HG02588 (cell line): ENCODE measurements at regions not wholly inside any gene's neighbourhood (a gene's known extent, or its start where the extent isn't known, plus 50 kb on each side); places are given as distances from the start of the nearest gene placed in this dataset.
"Not testable (repeated sequence)": the region's sequence is repeated elsewhere in the genome, so short reads cannot be mapped to it uniquely, and the experiment has no call there.

Experiments
- ATAC-seq: cut with Tn5 transposase; IDR thresholded peaks from one replicate; pipeline ENCODE4 v1.9.1; 2021; ENCODE audit warnings: mild to moderate bottlenecking, moderate library complexity; ENCODE audit not compliant: unreplicated experiment

DNA sequence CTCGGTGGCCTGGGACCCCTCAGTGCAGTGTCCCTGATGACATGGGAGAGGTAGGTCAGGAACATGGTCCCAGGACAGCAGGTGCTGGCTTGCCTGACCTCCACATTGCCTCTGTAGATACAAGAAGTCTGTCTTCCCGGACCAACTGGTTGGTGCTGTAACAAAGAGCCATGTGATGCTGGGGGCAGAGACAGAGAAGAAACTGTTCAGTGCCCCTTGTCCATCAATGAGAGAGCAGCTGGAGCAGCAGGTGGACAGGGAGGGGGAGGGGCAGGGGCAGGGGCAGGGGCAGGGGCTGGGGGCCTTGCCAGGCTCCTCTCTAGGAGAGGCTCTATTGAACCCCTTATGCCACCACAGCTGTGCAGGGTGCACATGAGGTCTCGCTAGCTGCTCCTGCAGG lies 191.8 kb downstream of the KLRB1 start:
- ATAC-seq, result not testable (repeated sequence)

GRCh38 chr12:9413862-9414261 lies 193.9 kb downstream of the KLRB1 start:
- not testable (repeated sequence) for ATAC-seq

DNA sequence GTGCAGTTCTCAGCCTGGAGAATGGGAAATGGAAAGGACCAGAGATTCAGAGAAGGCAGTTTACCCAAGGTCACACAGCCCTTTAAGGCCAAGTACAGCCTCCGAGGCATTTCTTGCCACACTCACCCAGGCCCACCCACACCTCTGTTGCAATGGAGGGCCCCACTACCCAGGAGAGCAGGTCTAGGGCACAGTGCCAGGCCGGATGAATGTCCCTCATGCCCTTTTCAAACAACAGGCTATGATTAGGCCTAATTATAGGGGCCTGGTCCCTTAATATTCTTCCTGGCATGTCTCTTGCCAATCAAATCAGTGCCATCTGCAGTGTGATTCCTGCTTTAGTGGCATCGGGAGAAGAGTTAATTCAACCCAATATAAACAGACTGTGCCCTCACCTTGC lies 195.3 kb downstream of the KLRB1 start:
- ATAC-seq, result not testable (repeated sequence)

GRCh38 chr12:9411616-9412268 lies 196.0 kb downstream of the KLRB1 start:
- not testable (repeated sequence) for ATAC-seq

DNA sequence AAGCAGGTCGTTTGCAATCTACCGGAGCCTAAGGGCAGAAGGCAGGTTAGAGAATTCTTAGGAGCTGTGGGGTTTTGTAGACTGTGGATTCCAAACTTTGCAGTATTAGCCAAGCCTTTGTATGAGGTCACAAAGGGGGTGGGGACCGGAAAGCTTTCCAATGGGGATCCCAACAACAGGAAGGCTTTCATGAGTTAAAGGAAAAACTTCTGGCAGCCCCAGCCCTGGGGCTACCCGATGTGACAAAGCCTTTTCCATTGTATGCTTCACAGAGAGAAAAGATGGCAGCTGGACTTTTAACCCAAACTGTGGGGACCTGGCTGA lies 199.2 kb upstream of the PZP start:
- ATAC-seq, result not testable (repeated sequence)

DNA sequence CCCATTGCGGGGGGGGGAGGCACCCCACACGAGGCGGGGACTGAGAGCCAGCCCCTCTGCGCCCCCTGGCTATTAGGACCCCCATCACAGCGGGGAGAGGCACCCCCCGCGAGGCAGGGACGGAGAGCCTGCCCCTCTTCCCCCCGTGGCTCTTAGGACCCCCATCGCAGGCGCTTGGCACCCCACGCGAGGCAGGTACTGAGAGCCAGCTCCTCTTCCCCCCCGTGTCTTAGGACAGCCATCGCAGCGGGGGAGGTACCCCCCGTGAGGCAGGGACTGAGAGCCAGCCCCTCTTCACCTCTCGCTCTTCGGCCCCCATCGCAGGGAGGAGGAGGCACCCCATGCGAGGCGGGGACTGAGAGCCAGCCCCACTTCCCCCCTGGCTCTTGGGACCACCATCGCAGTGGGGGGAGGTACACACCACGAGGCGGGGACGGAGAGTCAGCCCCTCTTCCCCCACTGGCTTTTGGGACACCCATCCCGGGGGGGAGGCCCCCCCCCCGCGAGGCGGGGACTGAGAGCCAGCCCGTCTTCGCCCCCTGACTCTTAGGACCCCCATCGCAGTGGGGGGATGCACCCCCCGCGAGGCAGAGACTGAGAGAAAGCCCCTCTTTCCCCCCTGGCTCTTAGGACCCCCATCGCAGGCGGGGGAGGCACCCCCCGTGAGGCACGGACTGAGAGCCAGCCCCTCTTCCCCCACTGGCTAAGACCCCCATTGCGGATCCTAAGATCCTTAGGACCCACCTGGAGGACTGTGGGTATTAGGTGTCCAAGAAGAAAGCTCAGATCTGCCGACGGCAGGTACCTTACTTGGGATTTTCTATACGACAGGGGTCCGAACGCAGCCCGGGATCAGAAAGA lies 198.6 kb upstream of the PZP start:
- no peak for ATAC-seq

GRCh38 chr12:9405886-9406563 lies 197.8 kb upstream of the PZP start:
- no peak for ATAC-seq

DNA sequence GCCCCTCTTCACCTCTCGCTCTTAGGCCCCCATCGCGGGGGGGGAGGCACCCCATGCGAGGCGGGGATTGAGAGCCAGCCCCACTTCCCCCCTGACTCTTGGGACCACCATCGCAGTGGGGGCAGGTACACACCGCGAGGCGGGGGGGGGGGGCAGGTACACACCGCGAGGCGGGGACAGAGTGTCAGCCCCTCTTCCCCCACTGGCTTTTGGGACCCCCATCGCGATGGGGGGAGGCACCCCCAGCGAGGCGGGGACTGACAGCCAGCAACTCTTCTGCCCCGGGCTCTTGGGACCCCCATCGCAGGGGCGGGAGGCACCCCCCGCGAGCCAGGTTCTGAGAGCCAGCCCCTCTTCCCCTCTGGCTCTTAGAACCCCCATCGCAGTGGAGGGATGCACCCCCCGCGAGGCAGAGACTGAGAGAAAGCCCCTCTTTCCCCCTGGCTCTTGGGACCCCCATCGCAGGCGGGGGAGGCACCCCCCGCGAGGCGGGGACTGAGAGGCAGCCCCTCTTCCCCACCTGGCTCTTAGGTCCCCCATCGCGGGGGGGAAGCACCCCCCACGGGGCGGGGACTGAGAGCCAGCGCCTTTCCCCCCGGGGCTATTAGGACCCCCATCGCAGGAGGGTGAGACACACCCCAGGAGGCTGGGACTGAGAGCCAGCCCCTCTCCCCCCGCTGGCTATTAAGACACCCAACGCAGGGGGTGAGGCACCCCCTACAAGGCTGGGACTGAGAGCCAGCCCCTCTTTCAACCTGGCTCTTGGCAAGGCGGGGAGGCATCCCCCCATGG lies 196.5 kb upstream of the PZP start:
- ATAC-seq, result no peak

- no peak for ATAC-seq
Measured at GRCh38 chr12:9404031-9404430, 195.8 kb upstream of the PZP start.

GRCh38 chr12:9402432-9403040 lies 194.3 kb upstream of the PZP start:
- not testable (repeated sequence) for ATAC-seq

GRCh38 chr12:9396367-9396766 lies 188.2 kb upstream of the PZP start:
- ATAC-seq, result not testable (repeated sequence)

GRCh38 chr12:9395220-9395619 lies 187.0 kb upstream of the PZP start:
- not testable (repeated sequence) for ATAC-seq

GRCh38 chr12:9392842-9393241 lies 184.6 kb upstream of the PZP start:
- ATAC-seq, result no peak

DNA sequence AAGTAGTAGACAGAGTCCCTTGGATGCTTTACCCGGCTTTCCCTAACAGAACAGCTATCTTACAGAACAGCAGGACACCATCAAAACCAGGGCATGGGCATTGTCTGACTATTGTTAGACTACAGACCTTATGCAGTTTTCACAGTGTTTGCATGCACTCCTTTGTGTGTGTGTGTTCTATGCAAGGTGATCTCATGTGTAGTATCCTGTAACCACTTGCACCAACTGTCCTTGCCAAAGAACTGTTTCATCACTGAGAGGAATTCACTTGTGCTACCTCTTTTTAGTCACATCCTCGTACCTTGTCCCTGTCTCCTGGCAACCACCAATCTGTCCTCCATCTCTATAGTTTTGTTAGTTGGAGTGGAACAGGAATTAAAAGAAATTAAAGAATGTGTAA lies 183.6 kb upstream of the PZP start:
- ATAC-seq, result no peak

GRCh38 chr12:9390761-9391160 lies 182.6 kb upstream of the PZP start:
- no peak for ATAC-seq

DNA sequence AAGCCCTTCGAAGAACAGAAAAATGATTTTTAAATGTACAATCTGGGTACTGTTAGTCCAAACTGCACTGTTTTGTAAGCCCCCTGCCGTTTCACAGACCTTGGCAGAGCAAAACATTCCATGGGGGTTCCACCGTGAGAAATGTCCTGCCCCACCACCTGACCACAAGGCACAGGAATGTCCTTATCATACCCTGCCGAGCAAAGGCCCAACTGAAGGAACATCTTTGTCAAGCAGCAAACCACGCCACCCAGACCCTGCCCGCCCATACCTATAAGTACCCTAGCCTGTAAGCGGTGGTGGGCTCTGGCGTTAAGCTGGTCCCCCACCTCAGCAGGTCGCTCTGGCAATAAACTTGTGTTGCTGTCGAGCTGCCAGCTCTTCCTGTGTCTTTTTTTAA lies 181.6 kb upstream of the PZP start:
- ATAC-seq, result no peak

- no peak for ATAC-seq
Measured at GRCh38 chr12:9388379-9388778, 180.2 kb upstream of the PZP start.

DNA sequence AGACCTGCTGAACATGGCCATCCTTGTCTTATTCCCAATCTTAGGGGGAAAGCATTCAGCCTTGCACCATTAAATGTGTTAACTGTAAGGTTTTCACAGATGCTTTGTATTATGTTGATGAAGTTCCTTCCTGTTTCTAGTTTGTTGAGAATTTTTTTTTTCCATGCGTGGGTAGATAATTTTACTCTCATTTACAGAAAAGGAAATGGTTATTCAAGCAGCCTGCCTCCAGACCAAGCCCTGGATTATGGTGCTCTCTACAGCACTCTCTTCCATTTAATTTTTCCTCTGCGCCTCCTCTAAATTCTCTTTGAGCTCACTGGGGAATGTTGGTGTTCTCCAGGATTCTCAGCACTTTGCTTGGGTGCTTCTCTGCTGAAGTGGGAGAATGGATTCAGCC lies 179.3 kb upstream of the PZP start:
- no peak for ATAC-seq

DNA sequence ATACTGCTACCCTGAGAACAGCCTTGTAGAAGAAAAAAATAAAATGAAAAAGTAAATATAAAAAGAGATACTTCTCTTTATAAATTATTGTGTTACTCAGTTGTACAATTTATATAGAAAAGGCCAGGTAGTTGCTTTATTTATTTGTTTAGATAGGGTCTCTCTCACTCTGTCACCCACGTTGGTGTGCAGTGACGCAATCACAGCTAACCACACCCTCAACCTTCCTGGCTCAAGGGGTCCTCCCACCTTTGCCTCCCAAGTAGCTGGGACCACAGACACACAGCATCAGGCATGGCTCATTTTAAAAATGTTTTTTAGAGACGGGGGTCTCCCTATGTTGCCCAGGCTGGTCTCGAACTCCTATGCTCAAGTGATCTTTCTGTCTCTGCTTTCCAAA lies 175.4 kb upstream of the PZP start:
- ATAC-seq, result no peak

DNA sequence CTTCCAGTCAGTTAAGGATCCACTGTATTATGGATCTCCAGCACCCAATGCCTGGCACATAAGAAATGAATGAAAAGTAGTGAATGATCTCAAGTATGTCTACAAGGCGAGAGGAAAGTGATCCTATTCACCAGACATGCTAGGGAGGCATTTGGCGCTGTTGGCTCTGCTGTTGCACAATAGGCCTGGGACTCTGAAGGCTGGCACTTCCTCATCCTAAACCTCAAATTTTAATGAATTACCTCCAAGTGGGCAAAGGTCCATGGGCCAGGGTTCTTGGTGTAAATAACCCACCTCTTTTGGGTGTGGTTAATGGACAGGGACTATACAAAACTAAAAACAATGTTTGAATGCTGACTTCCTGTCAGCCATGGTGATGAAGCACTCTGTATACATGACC lies 173.4 kb upstream of the PZP start:
- ATAC-seq, result no peak

- ATAC-seq, result no peak
Measured at GRCh38 chr12:9380650-9381049, 172.5 kb upstream of the PZP start.
